ENCODE measurements at regions not wholly inside any gene's neighbourhood (a gene's known extent, or its start where the extent isn't known, plus 50 kb on each side); places are given as distances from the start of the nearest gene placed in this dataset.

GRCh38 chr3:189109145-189109544, 62.6 kb upstream of the TPRG1 start:
- DNase-seq (ENCODE audit: low read depth): no peak

DNA sequence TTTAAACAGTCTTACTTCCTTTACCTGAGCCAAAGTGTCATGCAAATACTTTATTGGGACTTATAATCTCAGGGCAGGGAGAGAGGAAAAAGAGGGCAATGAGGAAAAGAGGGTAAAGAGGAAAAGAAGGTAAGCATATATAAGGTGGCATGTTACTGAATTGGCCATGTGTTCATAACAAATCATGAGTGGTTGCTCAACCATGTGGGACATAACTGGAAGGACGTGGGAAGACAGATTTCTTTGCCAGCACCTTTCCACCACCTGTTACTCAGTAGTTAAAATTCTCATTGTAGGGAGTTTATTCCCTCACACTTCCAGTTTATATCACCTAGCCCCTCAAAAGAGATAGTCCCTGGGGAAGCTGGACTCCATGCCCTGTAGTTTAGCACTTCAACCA, 54.7 kb upstream of the TPRG1 start:
- DNase-seq (ENCODE audit: low read depth): no peak

- DNase-seq (ENCODE audit: low read depth): peak; percentile 31
Measured at GRCh38 chr3:189118896-189119295, 52.9 kb upstream of the TPRG1 start.

DNA sequence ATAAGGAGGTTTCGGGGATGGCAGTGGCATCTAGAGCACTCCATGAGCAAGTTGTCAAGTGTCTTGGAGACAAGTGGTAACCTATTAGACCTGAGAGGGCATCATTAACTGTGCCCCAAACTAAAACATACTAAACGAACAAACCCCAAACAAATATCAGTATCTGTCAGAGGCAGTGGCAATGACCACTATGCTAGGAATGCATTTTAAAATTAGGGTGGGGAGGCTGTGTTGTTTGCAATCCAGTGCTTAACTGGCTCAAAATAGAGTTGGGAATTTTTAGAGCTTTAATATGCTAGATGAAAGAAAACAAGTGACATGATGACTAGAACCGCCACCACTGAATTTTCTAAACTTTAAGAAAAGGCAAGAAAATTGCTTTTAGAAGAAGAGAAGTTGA, 51.8 kb upstream of the TPRG1 start:
- no peak for DNase-seq (ENCODE audit: low read depth)

DNA sequence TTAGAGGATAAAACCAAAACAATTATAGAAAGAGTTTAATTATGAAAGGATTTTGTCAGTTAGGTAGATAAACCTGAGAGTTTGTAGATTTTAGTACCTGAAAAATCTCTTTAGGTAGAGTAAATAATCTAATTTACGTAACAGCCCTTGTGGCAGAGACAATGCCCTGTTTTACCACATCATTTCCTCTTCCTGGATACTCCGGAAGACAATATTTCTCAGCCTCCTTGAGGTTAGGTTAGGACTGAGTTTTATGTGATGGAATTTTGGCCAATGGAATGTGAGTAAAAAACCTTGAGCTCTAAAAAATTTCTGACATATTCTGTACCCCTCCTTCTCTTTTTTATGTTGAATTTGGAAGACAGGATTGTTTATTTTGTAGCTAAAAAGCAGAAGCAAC, 50.7 kb upstream of the TPRG1 start:
- no peak for DNase-seq (ENCODE audit: low read depth)

All from LHCN-M2 (cell line).